ENCODE measurements at regions not wholly inside any gene's neighbourhood (a gene's known extent, or its start where the extent isn't known, plus 50 kb on each side); places are given as distances from the start of the nearest gene placed in this dataset.

DNA sequence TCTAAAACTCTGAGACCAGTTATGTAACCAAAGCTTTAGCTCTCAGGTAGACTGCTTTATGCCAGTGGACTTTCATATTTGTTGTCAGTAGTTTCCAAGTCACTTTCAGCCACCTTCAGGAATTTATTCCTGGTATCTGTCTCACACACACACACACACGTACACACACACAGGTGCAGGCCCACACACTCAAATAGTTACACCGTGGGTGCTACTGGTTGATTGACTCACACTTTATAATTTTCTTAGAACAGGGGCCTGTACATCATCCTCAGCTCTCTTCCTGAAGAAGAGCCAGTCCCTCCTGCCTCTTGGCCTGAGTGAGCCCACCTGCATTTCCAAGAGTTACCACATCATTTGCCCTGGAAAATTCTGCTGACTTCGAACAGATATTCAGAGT, 555.2 kb downstream of the SOX6 start:
- DNase-seq = no peak
- no CpG with 5 or more reads among the region's 3 CpGs for WGBS (ENCODE audit: insufficient coverage)
- Histone ChIP-seq H3K79me2 (ENCODE audit: insufficient read depth, low read length) (no peaks in the 10 kb centered on the region), H3K27ac (ENCODE audit: low read depth in 1 of 2, low read length in 2 of 2) (peak overlapping the region; percentile 12 to 99), H3K4me1 (ENCODE audit: control insufficient read depth in 1 of 2, insufficient read depth in 2 of 2, low read length in 2 of 2) (peaks cover 26% of the 10 kb centered on the region in 2 donors), H3K9ac (ENCODE audit: insufficient read depth, low read length, poor library complexity, severe bottlenecking) (no peak overlapping the region), H3K27me3 (ENCODE audit: control insufficient read depth in 2 of 2, insufficient read depth in 2 of 2, low read length in 2 of 2) (no peaks in the 10 kb centered on the region), H3K9me3 (replicated peaks in 1 of 2; ENCODE audit: control insufficient read depth in 1 of 2, insufficient read depth in 1 of 2, low read length in 2 of 2) (no peaks in the 10 kb centered on the region), H3K36me3 (replicated peaks in 1 of 2; ENCODE audit: control insufficient read depth in 1 of 2, insufficient read depth in 2 of 2, low read length in 2 of 2) (no peaks in the 10 kb centered on the region), H3K4me3 (replicated peaks in 1 of 3; ENCODE audit: low read depth in 2 of 3, low read length in 3 of 3) (peak overlapping the region in 1 of 3 experiments; percentile 58), H3K4me2 (replicated peaks; ENCODE audit: extremely low read depth, low read length, poor library complexity, severe bottlenecking) (no peak overlapping the region), H2AFZ (ENCODE audit: insufficient read depth, low read depth, low read length, poor library complexity, severe bottlenecking) (peak overlapping the region; percentile 8), H4K20me1 (ENCODE audit: insufficient read depth, low read length) (no peaks in the 10 kb centered on the region)
- Mint-ChIP-seq H3K27ac (peak overlapping the region; percentile 98 to 99 (median 99)), H3K4me1 (peaks cover 27% of the 10 kb centered on the region), H3K27me3 (ENCODE audit: low read depth in 3 of 3) (peaks cover 0 to 2% (median 0%) of the 10 kb centered on the region in 3 donors), H3K9me3 (peaks cover 0 to 1% (median 0%) of the 10 kb centered on the region in 7 donors), H3K36me3 (no peaks in the 10 kb centered on the region), H3K4me3 (no peak overlapping the region)
- TF ChIP-seq, protein P1, sequence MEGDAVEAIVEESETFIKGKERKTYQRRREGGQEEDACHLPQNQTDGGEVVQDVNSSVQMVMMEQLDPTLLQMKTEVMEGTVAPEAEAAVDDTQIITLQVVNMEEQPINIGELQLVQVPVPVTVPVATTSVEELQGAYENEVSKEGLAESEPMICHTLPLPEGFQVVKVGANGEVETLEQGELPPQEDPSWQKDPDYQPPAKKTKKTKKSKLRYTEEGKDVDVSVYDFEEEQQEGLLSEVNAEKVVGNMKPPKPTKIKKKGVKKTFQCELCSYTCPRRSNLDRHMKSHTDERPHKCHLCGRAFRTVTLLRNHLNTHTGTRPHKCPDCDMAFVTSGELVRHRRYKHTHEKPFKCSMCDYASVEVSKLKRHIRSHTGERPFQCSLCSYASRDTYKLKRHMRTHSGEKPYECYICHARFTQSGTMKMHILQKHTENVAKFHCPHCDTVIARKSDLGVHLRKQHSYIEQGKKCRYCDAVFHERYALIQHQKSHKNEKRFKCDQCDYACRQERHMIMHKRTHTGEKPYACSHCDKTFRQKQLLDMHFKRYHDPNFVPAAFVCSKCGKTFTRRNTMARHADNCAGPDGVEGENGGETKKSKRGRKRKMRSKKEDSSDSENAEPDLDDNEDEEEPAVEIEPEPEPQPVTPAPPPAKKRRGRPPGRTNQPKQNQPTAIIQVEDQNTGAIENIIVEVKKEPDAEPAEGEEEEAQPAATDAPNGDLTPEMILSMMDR (IDR thresholded peaks at IDR 0.05) = no peak
- intact Hi-C loops (cut with micrococcal nuclease) = no loop called here

DNA sequence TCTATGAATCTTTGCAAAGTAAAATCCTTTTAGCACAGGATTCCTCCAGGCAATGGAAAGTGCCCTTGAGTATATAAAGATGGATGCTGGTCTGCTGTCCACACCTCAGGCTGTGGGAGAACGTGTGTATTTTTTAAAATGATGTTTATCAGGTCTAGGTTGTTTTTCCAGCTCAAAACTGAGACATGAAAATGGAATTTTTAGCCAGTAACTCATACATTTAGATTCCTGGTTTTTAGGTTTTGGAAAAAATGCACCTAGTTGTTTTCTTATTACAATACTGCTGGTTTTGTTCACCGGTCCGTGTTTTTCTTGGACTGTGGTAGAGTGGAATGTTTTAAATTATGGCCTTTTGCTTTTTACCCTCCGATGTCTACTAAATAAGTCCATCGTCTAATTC, 554.7 kb downstream of the SOX6 start:
- intact Hi-C loops (cut with micrococcal nuclease) = no loop called here
- WGBS (ENCODE audit: insufficient coverage) = 87% methylated on average over 3 of the region's 5 CpGs
- Mint-ChIP-seq H3K4me3 (no peak overlapping the region), H3K4me1 (peaks cover 27% of the 10 kb centered on the region), H3K27me3 (ENCODE audit: low read depth in 3 of 3) (peaks cover 0 to 4% (median 0%) of the 10 kb centered on the region in 3 donors), H3K36me3 (no peaks in the 10 kb centered on the region), H3K27ac (peak overlapping the region in 6 of 7 donors; percentile 98 to 99 (median 99)), H3K9me3 (peaks cover 0 to 1% (median 0%) of the 10 kb centered on the region in 7 donors)
- no peak for DNase-seq
- no peak overlapping the region for H3K4me2 ChIP-seq (replicated peaks; ENCODE audit: extremely low read depth, low read length, poor library complexity, severe bottlenecking)
- H3K4me3 ChIP-seq (replicated peaks in 1 of 3; ENCODE audit: low read depth in 2 of 3, low read length in 3 of 3) = no peak overlapping the region
- H3K4me1 ChIP-seq (ENCODE audit: control insufficient read depth in 1 of 2, insufficient read depth in 2 of 2, low read length in 2 of 2) = peaks cover 26% of the 10 kb centered on the region in 2 donors
- H3K27me3 ChIP-seq (ENCODE audit: control insufficient read depth in 2 of 2, insufficient read depth in 2 of 2, low read length in 2 of 2) = no peaks in the 10 kb centered on the region
- H2AFZ ChIP-seq (ENCODE audit: insufficient read depth, low read depth, low read length, poor library complexity, severe bottlenecking) = peak overlapping the region; percentile 8
- no peak overlapping the region for H3K9ac ChIP-seq (ENCODE audit: insufficient read depth, low read length, poor library complexity, severe bottlenecking)
- no peaks in the 10 kb centered on the region for H4K20me1 ChIP-seq (ENCODE audit: insufficient read depth, low read length)
- no peaks in the 10 kb centered on the region for H3K9me3 ChIP-seq (replicated peaks in 1 of 2; ENCODE audit: control insufficient read depth in 1 of 2, insufficient read depth in 1 of 2, low read length in 2 of 2)
- H3K79me2 ChIP-seq (ENCODE audit: insufficient read depth, low read length) = no peaks in the 10 kb centered on the region
- H3K36me3 ChIP-seq (replicated peaks in 1 of 2; ENCODE audit: control insufficient read depth in 1 of 2, insufficient read depth in 2 of 2, low read length in 2 of 2) = no peaks in the 10 kb centered on the region
- peak overlapping the region in 1 of 2 donors; percentile 99 for H3K27ac ChIP-seq (ENCODE audit: low read depth in 1 of 2, low read length in 2 of 2)
- TF ChIP-seq, protein P1 (IDR thresholded peaks at IDR 0.05) = no peak
